ENCODE measurements at regions not wholly inside any gene's neighbourhood (a gene's known extent, or its start where the extent isn't known, plus 50 kb on each side); places are given as distances from the start of the nearest gene placed in this dataset.

DNA sequence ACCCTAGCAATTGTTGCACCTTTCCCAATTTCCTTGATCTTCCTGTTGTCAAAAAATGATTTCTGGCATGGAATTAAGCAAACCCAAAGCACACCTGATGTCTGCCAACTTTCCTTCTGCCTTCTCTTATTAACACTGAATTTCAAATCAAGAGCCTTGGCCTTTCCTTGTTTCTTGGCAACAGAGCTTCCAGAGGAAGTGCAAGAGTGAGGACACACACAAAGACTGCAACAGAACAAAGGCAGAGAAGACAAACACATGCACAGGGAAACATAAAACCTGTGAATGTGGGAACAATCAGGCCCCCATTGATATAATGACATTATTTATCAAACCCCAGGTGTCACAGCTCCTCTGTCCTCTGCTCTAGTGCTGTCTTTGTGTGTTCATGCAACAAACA, 73.0 kb upstream of the IL6 start:
- TF ChIP-seq CTCF (IDR thresholded peaks at IDR 0.05) (no peak), POLR2A (IDR thresholded peaks at IDR 0.05) (no peak)

Measured in thyroid gland (tissue), 4 donors.